Ectodermal cell (in vitro differentiated cells): ENCODE measurements at regions not wholly inside any gene's neighbourhood (a gene's known extent, or its start where the extent isn't known, plus 50 kb on each side); places are given as distances from the start of the nearest gene placed in this dataset.
"Not testable (repeated sequence)": the region's sequence is repeated elsewhere in the genome, so short reads cannot be mapped to it uniquely, and the experiment has no call there.

Experiments used
- H3K27ac ChIP-seq: 2 replicates; pipeline ENCODE4 v1.7.0; 2013; ENCODE audit warnings: mild to moderate bottlenecking, low read depth, low read length; ENCODE audit not compliant: insufficient read depth, poor library complexity, severe bottlenecking
- H3K27me3 ChIP-seq: 2 replicates; pipeline ENCODE4 v1.7.0; 2013; ENCODE audit warnings: mild to moderate bottlenecking, low read length; ENCODE audit not compliant: insufficient read depth, control insufficient read depth, poor library complexity, severe bottlenecking
- H3K36me3 ChIP-seq: one replicate; pipeline ENCODE4 v1.7.0; 2013; ENCODE audit warnings: low read length; ENCODE audit not compliant: control insufficient read depth, insufficient read depth
- H3K4me1 ChIP-seq: one replicate; pipeline ENCODE4 v1.7.0; 2013; ENCODE audit warnings: low read length; ENCODE audit not compliant: control insufficient read depth, insufficient read depth
- H3K4me3 ChIP-seq: 2 replicates; pipeline ENCODE4 v1.7.0; 2013; ENCODE audit warnings: low read depth, low read length, control low read depth; ENCODE audit not compliant: insufficient read depth
- H3K9me3 ChIP-seq: 2 replicates; pipeline ENCODE4 v1.7.0; 2013; ENCODE audit warnings: mild to moderate bottlenecking, low read length, moderate library complexity; ENCODE audit not compliant: control insufficient read depth
- WGBS, 2 experiments: methylation state at CpG; one replicate each; pipeline ENCODE4 v1.1.7; 2013; ENCODE audit warnings: missing lambda C conversion rate in 2 of 2; 5-methylcytosine and 5-hydroxymethylcytosine counted together

DNA sequence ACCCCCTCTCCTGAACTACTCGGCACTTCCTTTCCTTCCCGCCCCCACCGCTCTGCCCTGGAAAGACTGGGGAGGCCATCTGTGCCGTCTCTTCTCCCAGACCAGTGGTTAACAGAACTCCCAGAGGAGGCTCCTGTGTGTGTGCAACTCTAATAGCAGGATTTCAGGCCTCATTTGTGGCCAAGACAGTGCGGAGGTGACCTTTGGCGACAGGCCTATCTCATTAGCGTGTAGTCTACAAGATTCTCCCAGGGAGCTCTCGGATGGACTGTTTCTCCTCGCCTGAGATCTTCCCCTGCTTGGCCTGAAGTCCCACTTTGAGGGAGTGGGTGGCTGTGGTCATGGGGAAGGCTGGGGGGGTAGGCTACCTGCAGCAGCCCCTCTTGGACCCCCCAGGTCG, 325.2 kb downstream of the BCL2L11 start:
- H3K27me3 ChIP-seq, H3K4me3 ChIP-seq, H3K9me3 ChIP-seq, H3K27ac ChIP-seq, H3K4me1 ChIP-seq, H3K36me3 ChIP-seq: not testable (repeated sequence)
- WGBS, 2 experiments, result no CpG with 5 or more reads among the region's 10 CpGs

DNA sequence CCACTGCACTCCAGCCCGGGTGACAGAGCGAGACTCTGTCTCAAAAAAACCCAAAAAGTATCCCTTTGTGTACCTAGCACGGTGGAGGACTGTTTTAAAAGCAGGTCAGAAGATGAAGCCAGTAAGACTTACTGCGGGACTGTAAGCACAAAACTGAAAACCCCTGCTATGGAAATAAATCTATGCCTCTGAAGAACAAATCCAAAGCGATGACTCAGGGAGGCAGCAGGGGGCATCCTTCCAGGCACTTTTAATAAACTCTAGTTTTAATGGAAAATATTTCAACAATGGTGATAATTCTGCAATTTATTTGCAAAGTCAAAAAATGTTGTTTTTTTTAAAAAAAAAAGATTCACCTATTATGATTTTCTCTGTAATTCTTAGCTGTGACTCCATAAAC, 326.8 kb downstream of the BCL2L11 start:
- H3K4me1 ChIP-seq, H3K27me3 ChIP-seq, H3K9me3 ChIP-seq, H3K27ac ChIP-seq, H3K36me3 ChIP-seq, H3K4me3 ChIP-seq: not testable (repeated sequence)
- no CpG with 5 or more reads among the region's 5 CpGs for WGBS, 2 experiments

DNA sequence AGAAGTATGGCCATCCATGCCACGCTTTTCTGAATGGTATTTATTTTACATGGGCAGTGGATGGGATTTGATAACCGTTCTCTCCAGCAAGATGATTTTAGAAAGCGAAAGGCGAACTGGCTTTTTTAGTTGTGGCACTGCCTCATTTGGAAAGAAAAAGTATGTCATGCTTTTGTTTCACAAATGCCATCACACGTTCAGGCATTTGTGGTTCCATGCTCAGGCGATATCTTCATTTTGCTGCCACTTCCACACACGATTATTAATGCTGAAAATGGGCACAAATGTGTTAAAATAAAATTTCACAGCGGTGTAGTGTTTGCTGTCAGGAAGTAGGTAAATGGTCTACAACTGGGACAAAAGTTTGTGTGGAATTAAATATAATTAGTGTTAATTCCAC, 328.1 kb downstream of the BCL2L11 start:
- not testable (repeated sequence) for H3K4me1 ChIP-seq, H3K4me3 ChIP-seq, H3K27ac ChIP-seq, H3K27me3 ChIP-seq, H3K36me3 ChIP-seq, H3K9me3 ChIP-seq
- no CpG with 5 or more reads among the region's 8 CpGs for WGBS, 2 experiments

DNA sequence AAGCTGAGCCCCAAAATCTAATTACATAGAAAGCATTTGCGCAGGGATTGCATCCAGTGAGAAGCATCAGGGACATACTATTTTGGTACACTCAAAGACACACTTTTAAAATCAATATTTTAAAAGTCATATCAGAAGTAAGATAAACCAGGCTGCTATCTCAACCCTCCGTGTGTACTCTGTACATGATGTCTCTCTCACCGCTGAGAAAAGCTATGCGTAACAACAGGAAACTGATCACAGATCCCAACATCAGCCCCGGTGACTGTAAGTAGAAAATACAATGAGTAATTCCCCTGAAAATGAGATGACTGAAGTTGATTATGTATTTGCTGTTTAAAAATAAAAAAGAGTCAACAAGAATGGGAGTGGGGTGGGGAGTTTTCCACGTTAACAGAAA, 329.8 kb downstream of the BCL2L11 start:
- not testable (repeated sequence) for H3K9me3 ChIP-seq, H3K36me3 ChIP-seq, H3K27ac ChIP-seq, H3K27me3 ChIP-seq, H3K4me1 ChIP-seq, H3K4me3 ChIP-seq
- 100% methylated on average over 1 of the region's 6 CpGs for WGBS, 2 experiments

DNA sequence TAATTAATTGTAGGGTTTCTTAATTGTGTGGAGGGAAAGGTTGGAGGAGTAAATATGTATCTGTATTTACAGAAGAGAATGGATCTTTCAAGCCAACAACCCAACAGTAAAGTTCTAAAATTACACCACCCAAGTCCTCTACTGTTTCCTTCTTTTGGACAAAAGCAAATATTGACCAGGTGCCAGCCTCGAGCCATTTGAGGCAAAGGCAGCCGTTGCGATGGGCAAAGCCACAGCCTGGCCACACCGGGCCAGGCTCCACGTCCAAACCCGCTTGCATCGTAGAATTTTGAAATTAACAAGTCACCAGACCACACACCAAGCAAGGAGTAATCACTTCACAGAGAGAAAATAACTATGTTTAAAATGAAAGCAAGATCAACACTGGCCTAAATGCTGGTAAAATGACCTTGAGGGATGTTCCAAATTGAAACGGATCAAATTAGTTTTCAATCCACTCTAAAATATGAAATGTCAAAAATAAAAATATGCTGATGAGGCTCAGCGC, 331.0 kb downstream of the BCL2L11 start:
- WGBS, 2 experiments, result 60% methylated on average over 1 of the region's 9 CpGs; no CpG with 5 or more reads in 1 of the 2 experiments
- not testable (repeated sequence) for H3K4me3 ChIP-seq, H3K9me3 ChIP-seq, H3K27me3 ChIP-seq, H3K4me1 ChIP-seq, H3K36me3 ChIP-seq, H3K27ac ChIP-seq

DNA sequence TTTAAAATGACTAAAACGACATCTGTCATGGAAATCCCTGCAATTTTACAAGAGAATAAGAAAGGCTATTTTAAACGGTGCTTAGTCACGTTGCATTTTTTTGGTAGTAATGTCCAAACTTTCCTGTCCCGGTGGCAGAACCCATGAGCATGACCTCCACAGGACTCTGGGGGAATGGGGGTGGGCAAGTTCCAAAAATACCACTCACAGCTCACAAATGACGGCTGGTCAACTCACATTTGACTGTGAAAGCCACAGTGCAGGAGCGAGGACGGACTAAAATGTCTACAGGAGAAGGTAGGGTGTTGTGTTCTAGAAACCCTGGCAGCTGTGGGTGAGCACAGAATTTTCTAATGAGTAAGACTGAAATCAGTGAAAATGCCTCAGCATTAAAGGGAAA, 331.5 kb downstream of the BCL2L11 start:
- WGBS, 2 experiments, result no CpG with 5 or more reads among the region's 7 CpGs

DNA sequence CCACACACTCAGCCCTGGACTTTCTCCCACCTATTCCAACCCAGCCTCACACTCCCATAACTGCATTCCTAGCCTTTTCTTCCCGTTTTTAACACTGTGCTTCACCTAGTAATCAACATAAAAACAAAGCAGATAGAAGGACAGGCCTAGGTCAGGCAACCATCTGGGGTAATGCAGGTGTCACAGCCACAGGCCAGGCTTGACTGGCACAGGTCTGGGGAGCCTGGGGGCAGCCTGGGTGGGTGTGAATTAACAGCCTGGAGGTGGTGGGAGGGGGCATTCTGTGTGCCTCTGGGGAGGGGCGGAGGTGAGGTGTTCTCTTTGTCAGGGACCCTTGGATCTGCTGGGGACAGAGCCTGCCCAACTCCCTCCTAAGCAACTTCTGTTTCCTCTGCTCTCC, 332.6 kb downstream of the BCL2L11 start:
- H3K27ac ChIP-seq, H3K9me3 ChIP-seq: not testable (repeated sequence)

More for the DNA sequence above, 331.5 kb downstream of the BCL2L11 start:
- H3K4me1 ChIP-seq, H3K27ac ChIP-seq, H3K9me3 ChIP-seq, H3K27me3 ChIP-seq, H3K4me3 ChIP-seq, H3K36me3 ChIP-seq: not testable (repeated sequence)

DNA sequence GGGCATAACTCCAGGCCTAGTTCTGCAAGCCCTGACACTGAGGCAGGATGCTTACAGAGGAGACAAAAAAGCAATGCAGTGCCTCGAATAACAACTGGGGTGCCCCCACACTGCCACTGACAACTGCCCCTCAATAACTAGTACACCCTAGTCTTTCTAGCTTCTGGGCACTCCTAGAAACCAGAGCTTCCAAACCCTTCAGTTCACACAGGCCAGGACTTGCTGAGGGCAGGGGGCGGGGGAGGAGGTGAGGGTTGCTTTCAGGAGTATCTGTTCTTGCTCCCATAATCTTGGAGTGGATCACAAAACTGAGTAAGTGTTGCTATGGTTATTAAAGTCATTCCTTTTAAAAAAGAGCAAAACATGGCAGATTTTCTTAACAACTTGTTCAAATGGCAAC, 333.1 kb downstream of the BCL2L11 start:
- H3K36me3 ChIP-seq, H3K4me3 ChIP-seq, H3K27ac ChIP-seq, H3K27me3 ChIP-seq, H3K4me1 ChIP-seq, H3K9me3 ChIP-seq: not testable (repeated sequence)
- WGBS, 2 experiments, result no CpG with 5 or more reads among the region's 2 CpGs

More for the DNA sequence above, 332.6 kb downstream of the BCL2L11 start:
- H3K4me1 ChIP-seq, H3K36me3 ChIP-seq, H3K27me3 ChIP-seq, H3K4me3 ChIP-seq: not testable (repeated sequence)
- no CpG with 5 or more reads among the region's 2 CpGs for WGBS, 2 experiments

DNA sequence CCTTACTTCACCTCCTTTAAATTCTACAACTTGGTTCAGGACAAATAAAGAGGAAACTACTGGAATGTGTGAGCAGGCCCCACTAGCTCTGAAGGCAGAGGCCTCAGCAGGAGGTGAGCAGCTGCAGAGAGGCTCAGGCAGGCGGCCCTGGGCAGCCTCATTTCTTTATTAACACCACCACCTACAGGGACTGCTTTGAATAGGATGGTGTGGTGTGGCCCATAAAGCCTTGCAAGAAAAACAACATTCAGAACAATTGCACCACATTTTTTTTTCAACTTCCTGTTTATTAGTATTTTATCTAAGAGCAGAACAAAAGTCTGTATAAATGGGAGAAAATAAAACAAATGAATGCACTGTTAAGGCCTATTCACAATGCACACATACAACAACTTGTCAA, 333.7 kb downstream of the BCL2L11 start:
- H3K4me1 ChIP-seq, H3K27ac ChIP-seq, H3K4me3 ChIP-seq, H3K27me3 ChIP-seq, H3K9me3 ChIP-seq, H3K36me3 ChIP-seq: not testable (repeated sequence)
- WGBS, 2 experiments, result no CpG with 5 or more reads among the region's 1 CpG

DNA sequence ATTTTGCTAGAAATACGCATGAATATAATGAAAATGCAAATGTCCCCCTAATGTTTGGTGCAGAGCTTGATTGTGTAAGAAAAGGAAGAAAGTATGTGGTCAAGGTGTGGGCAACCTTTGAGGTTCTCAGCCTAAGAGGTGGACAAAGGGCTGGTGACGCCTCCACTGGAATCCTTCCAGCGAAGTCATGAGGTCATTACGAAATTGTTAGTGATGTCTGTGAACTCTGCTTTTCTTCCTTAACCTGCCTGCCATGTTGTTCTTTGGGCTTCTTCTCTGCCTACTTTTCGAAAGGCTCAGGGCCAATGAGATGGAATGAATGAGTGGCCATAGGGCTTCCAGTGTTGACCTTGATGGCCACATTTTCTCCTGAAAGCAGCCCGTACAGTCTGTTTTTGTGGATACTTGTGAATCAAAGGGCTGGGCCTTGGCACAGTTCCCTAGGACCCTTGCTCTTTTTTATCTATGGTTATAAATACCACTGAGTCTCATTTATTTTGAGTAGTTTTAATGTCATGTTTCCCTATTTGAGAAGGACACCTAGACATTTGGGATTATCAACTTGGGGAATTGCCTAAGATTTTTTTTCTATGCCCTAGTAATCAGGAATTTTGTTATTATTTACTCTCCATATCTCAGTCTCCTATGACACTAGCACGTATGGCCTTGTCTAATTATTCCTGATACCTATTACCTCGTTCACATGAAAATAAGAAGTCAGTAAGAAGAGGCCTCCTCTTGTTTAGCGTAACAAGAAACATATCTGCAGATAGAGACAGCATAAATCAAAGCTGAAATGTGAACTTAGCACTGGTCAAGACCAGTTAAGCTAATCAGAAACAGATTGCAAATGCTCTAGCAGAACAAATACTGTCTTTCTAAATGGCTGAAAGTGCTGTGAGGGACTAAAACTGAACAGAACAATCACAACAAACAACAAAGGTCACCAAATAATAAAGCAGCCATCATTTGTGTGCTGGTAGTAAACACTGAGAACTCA, 334.6 kb downstream of the BCL2L11 start:
- not testable (repeated sequence) for H3K4me3 ChIP-seq, H3K27me3 ChIP-seq, H3K36me3 ChIP-seq, H3K9me3 ChIP-seq, H3K4me1 ChIP-seq, H3K27ac ChIP-seq
- WGBS, 2 experiments, result 84 to 96% methylated on average over 7 to 8 of the region's 9 CpGs
